SK-N-SH (cell line): ENCODE measurements at regions not wholly inside any gene's neighbourhood (a gene's known extent, or its start where the extent isn't known, plus 50 kb on each side); places are given as distances from the start of the nearest gene placed in this dataset.

Experiments used
- EP300 ChIP-seq, 2 experiments: IDR thresholded peaks; 2 replicates each; pipeline versions ENCODE4 v1.4.0 to v1.6.1; 2012; ENCODE audit warnings: borderline replicate concordance in 1 of 2, low read depth in 1 of 2, low read length in 1 of 2
- EZH2phosphoT487 ChIP-seq: fragments of 200-600 bp; sonication (generic); IDR thresholded peaks from 2 replicates; pipeline ENCODE4 v1.6.1; 2017; ENCODE audit warnings: low read depth, mixed run types, mild to moderate bottlenecking, antibody characterized with exemption, moderate library complexity, borderline replicate concordance
- FOXM1 ChIP-seq: IDR thresholded peaks from 2 replicates; pipeline ENCODE4 v1.4.0; 2012; ENCODE audit warnings: low read depth, mild to moderate bottlenecking
- GABPA ChIP-seq: IDR thresholded peaks from 2 replicates; pipeline ENCODE4 v1.4.0; 2012; ENCODE audit warnings: low read depth, mild to moderate bottlenecking
- GATA2 ChIP-seq: sonication (generic); formaldehyde crosslinking; IDR thresholded peaks from 2 replicates; pipeline ENCODE4 v1.5.0; 2020; ENCODE audit warnings: mild to moderate bottlenecking, missing genetic modification reagents
- POLR2AphosphoS5 ChIP-seq: IDR thresholded peaks from 2 replicates; pipeline ENCODE4 v1.6.1; 2012; ENCODE audit warnings: low read depth, low read length
- RFX5 ChIP-seq: IDR thresholded peaks from 2 replicates; pipeline ENCODE4 v1.6.1; 2012; ENCODE audit warnings: mild to moderate bottlenecking, improper control_type of control experiment, low read length
- SIN3A ChIP-seq: IDR thresholded peaks from 2 replicates; pipeline ENCODE4 v1.6.1; 2012; ENCODE audit warnings: low read depth, mild to moderate bottlenecking, low read length, moderate library complexity, borderline replicate concordance
- TEAD4 ChIP-seq: IDR thresholded peaks from 2 replicates; pipeline ENCODE4 v1.4.0; 2012; ENCODE audit warnings: mild to moderate bottlenecking, borderline replicate concordance; ENCODE audit not compliant: insufficient read depth
- ZBTB33 ChIP-seq: IDR thresholded peaks from 2 replicates; pipeline ENCODE4 v1.4.0; 2012; ENCODE audit warnings: low read depth, borderline replicate concordance
- TF ChIP-seq, protein P1 (sequence below): fragments of 200-600 bp; sonication (generic); IDR thresholded peaks from 2 replicates; pipeline ENCODE4 v1.6.1; 2017; ENCODE audit warnings: antibody characterized with exemption, mild to moderate bottlenecking, moderate library complexity

DNA sequence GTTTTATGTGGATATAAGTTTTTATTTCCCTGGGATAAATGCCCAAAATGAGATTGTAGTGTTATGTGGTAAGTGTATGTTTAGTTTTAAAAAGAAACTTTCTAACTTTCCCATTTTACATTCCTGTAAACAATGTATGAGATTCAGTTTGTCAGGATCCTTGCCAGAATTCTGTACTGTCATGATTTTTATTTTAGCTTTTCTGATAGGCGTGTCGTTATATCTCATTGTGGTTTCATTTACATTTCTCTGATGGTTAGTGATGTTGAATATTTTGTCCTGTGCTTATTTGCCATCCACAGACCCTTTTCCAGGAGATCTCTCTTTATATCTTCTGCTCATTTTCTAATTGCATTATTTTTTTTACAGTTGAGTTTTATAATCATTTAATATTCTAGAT lies 245.6 kb upstream of the CDH2 start:
- TF ChIP-seq POLR2AphosphoS5, result no peak
- TF ChIP-seq GABPA, result no peak
- TF ChIP-seq, protein P1, sequence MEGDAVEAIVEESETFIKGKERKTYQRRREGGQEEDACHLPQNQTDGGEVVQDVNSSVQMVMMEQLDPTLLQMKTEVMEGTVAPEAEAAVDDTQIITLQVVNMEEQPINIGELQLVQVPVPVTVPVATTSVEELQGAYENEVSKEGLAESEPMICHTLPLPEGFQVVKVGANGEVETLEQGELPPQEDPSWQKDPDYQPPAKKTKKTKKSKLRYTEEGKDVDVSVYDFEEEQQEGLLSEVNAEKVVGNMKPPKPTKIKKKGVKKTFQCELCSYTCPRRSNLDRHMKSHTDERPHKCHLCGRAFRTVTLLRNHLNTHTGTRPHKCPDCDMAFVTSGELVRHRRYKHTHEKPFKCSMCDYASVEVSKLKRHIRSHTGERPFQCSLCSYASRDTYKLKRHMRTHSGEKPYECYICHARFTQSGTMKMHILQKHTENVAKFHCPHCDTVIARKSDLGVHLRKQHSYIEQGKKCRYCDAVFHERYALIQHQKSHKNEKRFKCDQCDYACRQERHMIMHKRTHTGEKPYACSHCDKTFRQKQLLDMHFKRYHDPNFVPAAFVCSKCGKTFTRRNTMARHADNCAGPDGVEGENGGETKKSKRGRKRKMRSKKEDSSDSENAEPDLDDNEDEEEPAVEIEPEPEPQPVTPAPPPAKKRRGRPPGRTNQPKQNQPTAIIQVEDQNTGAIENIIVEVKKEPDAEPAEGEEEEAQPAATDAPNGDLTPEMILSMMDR, result no peak
- TF ChIP-seq ZBTB33, result no peak
- TF ChIP-seq TEAD4, result no peak
- TF ChIP-seq EP300 (IDR thresholded peaks at IDR 0.05; ENCODE audit: borderline replicate concordance in 1 of 2, low read depth in 1 of 2, low read length in 1 of 2), result no peak
- TF ChIP-seq SIN3A, result no peak
- no peak for TF ChIP-seq RFX5
- TF ChIP-seq GATA2 (CRISPR knock-in tag), result no peak
- TF ChIP-seq EZH2phosphoT487, result no peak
- TF ChIP-seq FOXM1, result no peak
